Activated CD8-positive, alpha-beta memory T cell treated with anti-CD3 and anti-CD28 coated beads for 4 hours (primary cell): ENCODE measurements at regions not wholly inside any gene's neighbourhood (a gene's known extent, or its start where the extent isn't known, plus 50 kb on each side); places are given as distances from the start of the nearest gene placed in this dataset.
"Not testable (repeated sequence)": the region's sequence is repeated elsewhere in the genome, so short reads cannot be mapped to it uniquely, and the experiment has no call there.

Experiments
- DNase-seq, 2 donors: peaks; one replicate each; pipeline ENCODE4 v3.0.0-alpha.2; 2020; ENCODE audit warnings: low read depth in 2 of 2

- not testable (repeated sequence) for DNase-seq
Measured at GRCh38 chr7:68899156-68899555, 699.1 kb upstream of the AUTS2 start.

- no peak for DNase-seq
Measured at GRCh38 chr7:68900096-68900495, 698.2 kb upstream of the AUTS2 start.

GRCh38 chr7:68904630-68905029 is 693.6 kb upstream of the AUTS2 start:
- DNase-seq: no peak

GRCh38 chr7:68911754-68912153 is 686.5 kb upstream of the AUTS2 start:
- DNase-seq: no peak

GRCh38 chr7:68914006-68914405 is 684.3 kb upstream of the AUTS2 start:
- DNase-seq: no peak

- no peak for DNase-seq
Measured at GRCh38 chr7:68917041-68917651, 681.1 kb upstream of the AUTS2 start.

GRCh38 chr7:68918621-68919020 is 679.7 kb upstream of the AUTS2 start:
- DNase-seq: no peak

- DNase-seq: no peak
Measured at GRCh38 chr7:68922850-68923249, 675.4 kb upstream of the AUTS2 start.

GRCh38 chr7:68925241-68925640 is 673.0 kb upstream of the AUTS2 start:
- no peak for DNase-seq

GRCh38 chr7:68929781-68930261 is 668.5 kb upstream of the AUTS2 start:
- DNase-seq: no peak

GRCh38 chr7:68936471-68937035 is 661.7 kb upstream of the AUTS2 start:
- no peak for DNase-seq

GRCh38 chr7:68938151-68938550 is 660.1 kb upstream of the AUTS2 start:
- no peak for DNase-seq

- no peak for DNase-seq
Measured at GRCh38 chr7:68943786-68944185, 654.5 kb upstream of the AUTS2 start.

- no peak for DNase-seq
Measured at GRCh38 chr7:68955656-68956055, 642.6 kb upstream of the AUTS2 start.

- no peak for DNase-seq
Measured at GRCh38 chr7:68958571-68958970, 639.7 kb upstream of the AUTS2 start.

- DNase-seq: no peak
Measured at GRCh38 chr7:68963552-68963951, 634.7 kb upstream of the AUTS2 start.

- DNase-seq: no peak
Measured at GRCh38 chr7:68964060-68964459, 634.2 kb upstream of the AUTS2 start.

- DNase-seq: no peak
Measured at GRCh38 chr7:68965351-68965750, 632.9 kb upstream of the AUTS2 start.

GRCh38 chr7:68967598-68967997 is 630.7 kb upstream of the AUTS2 start:
- no peak for DNase-seq

- no peak for DNase-seq
Measured at GRCh38 chr7:68969571-68969970, 628.7 kb upstream of the AUTS2 start.

GRCh38 chr7:68971634-68972340 is 626.5 kb upstream of the AUTS2 start:
- no peak for DNase-seq

- DNase-seq: no peak
Measured at GRCh38 chr7:68977385-68978055, 620.8 kb upstream of the AUTS2 start.

- no peak for DNase-seq
Measured at GRCh38 chr7:68978710-68979109, 619.6 kb upstream of the AUTS2 start.
